ENCODE measurements at regions not wholly inside any gene's neighbourhood (a gene's known extent, or its start where the extent isn't known, plus 50 kb on each side); places are given as distances from the start of the nearest gene placed in this dataset.

DNA sequence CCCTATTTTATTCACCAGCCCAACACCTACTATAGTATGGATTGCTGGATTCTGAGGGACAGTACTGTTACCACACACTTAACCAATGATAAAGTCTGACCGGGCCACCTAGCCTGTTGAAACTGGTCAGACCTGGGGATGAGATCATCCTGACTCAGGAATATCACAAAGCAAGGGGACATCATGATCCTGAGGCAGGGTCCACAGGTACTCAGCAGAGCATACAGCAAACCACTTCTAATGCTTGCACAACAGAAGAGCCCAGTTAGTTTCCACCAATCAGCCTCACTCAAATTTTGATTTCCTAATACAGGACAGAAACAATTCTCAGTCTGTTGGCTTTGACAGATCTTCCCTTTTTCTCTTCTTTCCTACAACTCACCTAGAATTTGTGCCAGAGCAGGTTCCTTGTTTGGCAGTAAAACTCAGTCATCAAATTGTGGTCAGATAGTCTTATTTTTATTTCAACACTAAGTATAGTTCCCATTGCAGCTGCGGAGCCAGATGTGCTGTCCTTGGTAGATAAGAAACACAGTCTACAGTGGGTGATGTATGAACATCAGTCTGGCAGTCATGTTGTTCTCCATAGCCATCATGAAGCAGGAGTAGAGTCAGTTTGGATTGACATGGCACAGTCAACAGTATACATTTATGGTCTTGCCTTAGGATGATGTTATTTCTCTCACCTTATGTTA lies 90.1 kb upstream of the PRR23C start:
- TF ChIP-seq, protein P1, sequence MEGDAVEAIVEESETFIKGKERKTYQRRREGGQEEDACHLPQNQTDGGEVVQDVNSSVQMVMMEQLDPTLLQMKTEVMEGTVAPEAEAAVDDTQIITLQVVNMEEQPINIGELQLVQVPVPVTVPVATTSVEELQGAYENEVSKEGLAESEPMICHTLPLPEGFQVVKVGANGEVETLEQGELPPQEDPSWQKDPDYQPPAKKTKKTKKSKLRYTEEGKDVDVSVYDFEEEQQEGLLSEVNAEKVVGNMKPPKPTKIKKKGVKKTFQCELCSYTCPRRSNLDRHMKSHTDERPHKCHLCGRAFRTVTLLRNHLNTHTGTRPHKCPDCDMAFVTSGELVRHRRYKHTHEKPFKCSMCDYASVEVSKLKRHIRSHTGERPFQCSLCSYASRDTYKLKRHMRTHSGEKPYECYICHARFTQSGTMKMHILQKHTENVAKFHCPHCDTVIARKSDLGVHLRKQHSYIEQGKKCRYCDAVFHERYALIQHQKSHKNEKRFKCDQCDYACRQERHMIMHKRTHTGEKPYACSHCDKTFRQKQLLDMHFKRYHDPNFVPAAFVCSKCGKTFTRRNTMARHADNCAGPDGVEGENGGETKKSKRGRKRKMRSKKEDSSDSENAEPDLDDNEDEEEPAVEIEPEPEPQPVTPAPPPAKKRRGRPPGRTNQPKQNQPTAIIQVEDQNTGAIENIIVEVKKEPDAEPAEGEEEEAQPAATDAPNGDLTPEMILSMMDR (IDR thresholded peaks at IDR 0.05) = no peak
- TF ChIP-seq POLR2A (IDR thresholded peaks at IDR 0.05) = no peak

Data from esophagus squamous epithelium (tissue), 4 donors.